ENCODE measurements at regions not wholly inside any gene's neighbourhood (a gene's known extent, or its start where the extent isn't known, plus 50 kb on each side); places are given as distances from the start of the nearest gene placed in this dataset.

DNA sequence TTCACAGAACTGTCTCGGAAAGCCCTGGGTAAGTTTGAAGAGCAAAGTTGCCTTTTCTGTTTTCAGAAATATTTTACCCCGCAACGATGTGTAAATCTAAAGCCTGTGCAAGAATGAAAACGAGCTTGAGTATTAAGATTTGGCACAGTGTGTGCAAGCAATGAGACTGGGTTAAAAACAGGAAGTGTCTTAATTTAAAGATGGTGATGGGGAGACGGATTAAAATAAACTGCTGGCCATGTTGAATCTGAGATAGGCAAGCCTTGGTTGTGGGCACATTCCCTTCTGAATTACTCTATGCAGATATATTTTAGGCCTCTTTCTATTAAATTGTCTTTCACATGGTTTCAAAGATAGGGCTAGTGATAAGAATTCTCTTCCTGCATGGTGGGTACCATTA is 294.2 kb upstream of the DMRT1 start:
- H3K4ac ChIP-seq (ENCODE audit: low read depth, low read length), result no peak overlapping the region

More for the DNA sequence above, 294.2 kb upstream of the DMRT1 start:
- Histone ChIP-seq H3K14ac (replicated peaks; ENCODE audit: low read depth, low read length) (no peak overlapping the region), H3K9me3 (ENCODE audit: control insufficient read depth, insufficient read depth, low read length) (no peaks in the 10 kb centered on the region), H3K23ac (ENCODE audit: low read depth, low read length) (no peak overlapping the region), H2BK5ac (ENCODE audit: low read depth, low read length, poor library complexity, severe bottlenecking) (no peak overlapping the region), H3K18ac (ENCODE audit: low read depth, low read length) (no peak overlapping the region), H2AK9ac (replicated peaks; ENCODE audit: low read depth, low read length, poor library complexity) (no peak overlapping the region), H3K79me1 (ENCODE audit: low read depth in 1 of 2, low read length in 2 of 2) (no peaks in the 10 kb centered on the region), H2AFZ (replicated peaks; ENCODE audit: low read length, poor library complexity) (no peak overlapping the region), H3K9me1 (ENCODE audit: insufficient read depth, low read length) (no peaks in the 10 kb centered on the region; the same call in 1 of the 2 replicates), H4K8ac (ENCODE audit: low read depth in 2 of 2, low read length in 2 of 2) (no peak overlapping the region), H4K5ac (ENCODE audit: low read depth, low read length) (no peak overlapping the region), H3K4me2 (ENCODE audit: low read depth, low read length) (no peak overlapping the region), H4K20me1 (ENCODE audit: insufficient read depth, low read length) (no peaks in the 10 kb centered on the region), H2AK5ac (ENCODE audit: low read depth, low read length) (no peak overlapping the region), H3K36me3 (ENCODE audit: control insufficient read depth, insufficient read depth, low read length) (no peaks in the 10 kb centered on the region), H3K4me3 (ENCODE audit: insufficient read depth, low read depth, low read length) (no peak overlapping the region), H2BK120ac (ENCODE audit: low read depth, low read length) (no peak overlapping the region), H3K9ac (ENCODE audit: low read depth, low read length) (no peak overlapping the region), H2BK15ac (ENCODE audit: low read depth, low read length) (no peak overlapping the region), H3K4me1 (ENCODE audit: control insufficient read depth, insufficient read depth, low read length) (no peaks in the 10 kb centered on the region), H4K91ac (ENCODE audit: insufficient read depth, low read depth, low read length) (no peak overlapping the region), H2BK20ac (ENCODE audit: low read depth, low read length) (no peak overlapping the region), H3K56ac (ENCODE audit: extremely low read depth, insufficient read depth, low read length) (no peak overlapping the region), H3K27me3 (ENCODE audit: control insufficient read depth, insufficient read depth, low read length) (peaks cover 2% of the 10 kb centered on the region), H3K27ac (ENCODE audit: insufficient read depth, low read length) (no peak overlapping the region)
- in situ Hi-C loops (cut with MboI; ENCODE audit: low sequenced_read_pairs) (no loop called here), dilution Hi-C loops (cut with HindIII; ENCODE audit: low sequenced_read_pairs, unreplicated experiment) (no loop called here), intact Hi-C loops (cut with micrococcal nuclease) (loop anchor here (1.0 kb wide), 1 partner anchor 162 kb away; no protein-coding TSS in a partner anchor)
- ATAC-seq (ENCODE audit: low read depth), result no peak
- POLR2A ChIA-PET (ENCODE audit: unreplicated experiment), result no interaction called here
- 23% methylated on average over 3 of the region's 5 CpGs; no CpG with 5 or more reads in 1 of the 2 experiments for WGBS, 2 experiments (ENCODE audit: extremely low coverage in 2 of 2, insufficient read length in 1 of 2)
- no peak for DNase-seq
- BruUV-seq (replicated peaks), result no TSS peak
- TF ChIP-seq SMC3 (IDR thresholded peaks at IDR 0.05; ENCODE audit: low read depth, low read length), result no peak
- TF ChIP-seq MAZ (IDR thresholded peaks at IDR 0.05; ENCODE audit: borderline replicate concordance, low read depth, low read length), result no peak
- TF ChIP-seq, protein P1, sequence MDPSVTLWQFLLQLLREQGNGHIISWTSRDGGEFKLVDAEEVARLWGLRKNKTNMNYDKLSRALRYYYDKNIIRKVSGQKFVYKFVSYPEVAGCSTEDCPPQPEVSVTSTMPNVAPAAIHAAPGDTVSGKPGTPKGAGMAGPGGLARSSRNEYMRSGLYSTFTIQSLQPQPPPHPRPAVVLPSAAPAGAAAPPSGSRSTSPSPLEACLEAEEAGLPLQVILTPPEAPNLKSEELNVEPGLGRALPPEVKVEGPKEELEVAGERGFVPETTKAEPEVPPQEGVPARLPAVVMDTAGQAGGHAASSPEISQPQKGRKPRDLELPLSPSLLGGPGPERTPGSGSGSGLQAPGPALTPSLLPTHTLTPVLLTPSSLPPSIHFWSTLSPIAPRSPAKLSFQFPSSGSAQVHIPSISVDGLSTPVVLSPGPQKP (IDR thresholded peaks at IDR 0.05; ENCODE audit: borderline replicate concordance, low read depth, low read length), result no peak
- TF ChIP-seq NFE2L2 (IDR thresholded peaks at IDR 0.05; ENCODE audit: low read depth, low read length), result no peak
- CTCF ChIA-PET, result no interaction called here

Measured in IMR-90 (cell line).